ENCODE measurements at regions not wholly inside any gene's neighbourhood (a gene's known extent, or its start where the extent isn't known, plus 50 kb on each side); places are given as distances from the start of the nearest gene placed in this dataset.

DNA sequence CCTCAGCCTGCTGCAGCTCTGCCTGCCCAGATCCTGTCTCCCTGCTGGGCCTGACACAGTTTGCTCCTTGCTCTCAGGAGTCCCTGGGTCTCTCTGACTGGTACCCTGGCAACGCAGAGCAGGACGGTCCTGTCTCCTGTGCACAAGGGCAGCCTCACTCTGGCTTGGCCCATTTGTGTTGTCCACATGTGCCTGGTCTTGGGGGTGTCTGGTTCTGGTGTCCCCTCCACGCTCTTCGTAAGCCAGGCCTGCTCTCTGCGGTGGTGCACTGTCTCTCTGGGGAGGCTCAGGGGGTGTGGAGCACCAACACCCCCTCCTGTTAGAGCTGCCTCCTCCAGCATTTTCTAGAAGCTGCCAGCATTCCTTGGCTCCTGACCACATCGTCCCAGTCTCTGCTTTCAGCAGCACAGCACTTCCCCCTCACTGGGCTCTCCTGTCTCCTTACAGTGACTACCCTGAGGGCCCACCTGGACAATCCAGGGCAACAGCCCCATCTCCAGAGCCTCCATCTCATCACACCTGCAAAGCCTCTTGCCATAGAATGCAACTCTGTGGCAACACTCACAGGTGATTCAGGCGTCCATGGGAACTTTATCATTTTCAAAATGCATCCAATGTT is 235.6 kb upstream of the HS6ST1 start:
- TF ChIP-seq, protein P1, sequence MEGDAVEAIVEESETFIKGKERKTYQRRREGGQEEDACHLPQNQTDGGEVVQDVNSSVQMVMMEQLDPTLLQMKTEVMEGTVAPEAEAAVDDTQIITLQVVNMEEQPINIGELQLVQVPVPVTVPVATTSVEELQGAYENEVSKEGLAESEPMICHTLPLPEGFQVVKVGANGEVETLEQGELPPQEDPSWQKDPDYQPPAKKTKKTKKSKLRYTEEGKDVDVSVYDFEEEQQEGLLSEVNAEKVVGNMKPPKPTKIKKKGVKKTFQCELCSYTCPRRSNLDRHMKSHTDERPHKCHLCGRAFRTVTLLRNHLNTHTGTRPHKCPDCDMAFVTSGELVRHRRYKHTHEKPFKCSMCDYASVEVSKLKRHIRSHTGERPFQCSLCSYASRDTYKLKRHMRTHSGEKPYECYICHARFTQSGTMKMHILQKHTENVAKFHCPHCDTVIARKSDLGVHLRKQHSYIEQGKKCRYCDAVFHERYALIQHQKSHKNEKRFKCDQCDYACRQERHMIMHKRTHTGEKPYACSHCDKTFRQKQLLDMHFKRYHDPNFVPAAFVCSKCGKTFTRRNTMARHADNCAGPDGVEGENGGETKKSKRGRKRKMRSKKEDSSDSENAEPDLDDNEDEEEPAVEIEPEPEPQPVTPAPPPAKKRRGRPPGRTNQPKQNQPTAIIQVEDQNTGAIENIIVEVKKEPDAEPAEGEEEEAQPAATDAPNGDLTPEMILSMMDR (IDR thresholded peaks at IDR 0.05; ENCODE audit: control insufficient read depth, insufficient read depth, low read depth, low read length, missing control alignments): no peak
- no peak for DNase-seq (ENCODE audit: low read depth)

DNA sequence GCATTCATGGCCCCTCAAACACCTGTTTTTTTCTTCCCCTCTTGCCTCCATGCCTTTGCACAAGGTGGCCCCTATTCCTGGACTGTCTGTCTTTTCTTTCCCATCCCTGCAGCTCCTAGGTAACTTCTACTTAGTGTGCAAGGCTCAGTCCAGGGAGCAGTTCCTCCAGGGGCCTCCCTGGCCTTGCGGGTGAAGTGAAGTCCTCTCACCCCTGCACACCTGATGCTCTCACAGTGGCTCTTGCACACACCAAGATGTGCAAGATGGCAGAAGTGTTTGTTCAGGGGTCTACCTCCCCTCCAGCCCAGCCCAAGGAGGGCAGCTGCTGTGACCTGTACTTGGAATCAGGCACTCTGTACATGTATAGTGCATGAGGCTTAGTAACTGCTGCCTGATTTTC is 236.8 kb upstream of the HS6ST1 start:
- TF ChIP-seq, protein P1 (IDR thresholded peaks at IDR 0.05; ENCODE audit: control insufficient read depth, insufficient read depth, low read depth, low read length, missing control alignments): no peak
- no peak overlapping the region for H3K4me3 ChIP-seq (ENCODE audit: control insufficient read depth, low read depth, low read length)
- DNase-seq (ENCODE audit: low read depth): no peak

More for the DNA sequence above, 235.6 kb upstream of the HS6ST1 start:
- H3K4me3 ChIP-seq (ENCODE audit: control insufficient read depth, low read depth, low read length): no peak overlapping the region

DNA sequence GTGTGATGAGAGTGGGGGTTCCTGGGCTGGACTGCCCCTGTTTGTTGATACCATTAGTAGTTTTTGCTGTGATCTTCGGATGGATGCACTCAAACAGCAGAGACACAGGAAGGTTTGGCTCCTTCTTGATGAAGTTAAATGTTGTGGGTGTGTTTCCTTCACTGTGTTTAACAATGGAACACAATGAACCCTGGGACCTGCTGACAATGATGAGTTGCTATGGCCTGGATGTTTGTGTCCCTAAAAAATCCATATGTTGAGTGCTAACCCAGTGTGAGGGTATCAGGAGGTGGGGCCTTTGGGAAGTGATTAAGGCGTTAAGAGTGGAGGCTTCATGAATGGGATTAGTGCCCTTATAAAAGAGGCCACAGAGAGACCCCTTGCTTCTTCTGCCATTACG is 237.4 kb upstream of the HS6ST1 start:
- H3K4me3 ChIP-seq (ENCODE audit: control insufficient read depth, low read depth, low read length): no peak overlapping the region
- TF ChIP-seq, protein P1 (IDR thresholded peaks at IDR 0.05; ENCODE audit: control insufficient read depth, insufficient read depth, low read depth, low read length, missing control alignments): no peak
- DNase-seq (ENCODE audit: low read depth): no peak

DNA sequence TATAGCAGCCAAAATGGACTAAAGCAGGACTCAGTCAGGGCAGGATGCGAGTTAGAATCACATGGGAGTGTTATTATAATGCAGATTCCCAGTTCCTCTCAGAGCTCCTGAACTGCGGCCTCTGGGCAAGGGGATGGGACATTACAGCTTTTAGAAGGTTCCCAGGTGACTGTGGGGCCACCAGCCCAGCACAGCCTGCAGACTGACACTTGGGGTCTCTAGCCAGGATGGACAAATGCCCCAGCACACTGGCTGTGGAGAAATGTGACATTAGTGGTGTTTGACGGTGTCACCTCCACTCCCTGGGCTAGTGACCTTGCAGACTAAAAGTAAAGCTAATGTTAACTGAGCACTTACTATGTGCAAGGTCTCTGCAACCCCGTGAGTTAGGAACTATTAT is 238.0 kb upstream of the HS6ST1 start:
- no peak for DNase-seq (ENCODE audit: low read depth)
- TF ChIP-seq, protein P1 (IDR thresholded peaks at IDR 0.05; ENCODE audit: control insufficient read depth, insufficient read depth, low read depth, low read length, missing control alignments): no peak

DNA sequence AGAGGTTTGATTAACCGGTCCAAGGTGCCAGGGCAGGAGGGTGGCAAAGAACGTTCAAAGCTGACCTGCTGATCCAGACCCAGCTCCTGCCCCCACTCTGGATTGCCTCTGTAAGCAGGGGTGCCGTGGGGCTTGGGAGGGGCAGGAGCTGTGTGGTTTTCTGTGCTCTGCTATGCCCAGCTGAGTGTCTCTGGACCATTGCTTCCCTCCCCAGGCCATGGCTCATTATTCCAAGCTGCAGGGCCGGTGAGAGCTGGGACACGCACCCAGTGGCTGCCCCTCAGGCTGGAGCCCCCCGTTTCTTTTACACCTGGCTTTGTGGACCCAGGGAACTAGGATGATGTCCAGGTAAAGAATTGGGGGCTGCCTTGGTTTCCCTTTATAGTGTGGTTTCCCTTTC is 238.4 kb upstream of the HS6ST1 start:
- TF ChIP-seq, protein P1 (IDR thresholded peaks at IDR 0.05; ENCODE audit: control insufficient read depth, insufficient read depth, low read depth, low read length, missing control alignments): no peak
- no peak overlapping the region for H3K4me3 ChIP-seq (ENCODE audit: control insufficient read depth, low read depth, low read length)
- no peak for DNase-seq (ENCODE audit: low read depth)

More for the DNA sequence above, 238.0 kb upstream of the HS6ST1 start:
- H3K4me3 ChIP-seq (ENCODE audit: control insufficient read depth, low read depth, low read length): no peak overlapping the region

DNA sequence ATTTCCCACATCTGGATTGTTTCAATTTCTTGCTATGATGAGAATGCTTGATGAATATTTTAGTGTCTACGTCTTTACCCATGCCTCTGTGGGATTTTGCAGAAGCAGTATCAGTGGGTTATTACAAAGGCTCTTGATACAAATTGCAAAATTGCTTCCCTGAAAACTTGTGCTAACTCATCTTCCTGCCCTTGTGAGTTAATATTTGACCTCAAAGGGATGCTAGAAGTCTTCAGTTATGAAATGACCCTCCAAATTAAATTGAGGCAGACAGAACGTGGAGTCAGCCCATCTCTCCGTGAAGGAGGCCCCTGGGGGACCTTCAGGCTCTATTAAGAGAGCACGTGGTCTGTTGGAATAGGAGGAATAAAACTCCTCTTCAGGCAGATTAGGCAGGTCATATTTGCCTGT is 239.2 kb upstream of the HS6ST1 start:
- TF ChIP-seq, protein P1 (IDR thresholded peaks at IDR 0.05; ENCODE audit: control insufficient read depth, insufficient read depth, low read depth, low read length, missing control alignments): no peak
- peak; percentile 62 for DNase-seq (ENCODE audit: low read depth)
- H3K4me3 ChIP-seq (ENCODE audit: control insufficient read depth, low read depth, low read length): no peak overlapping the region
